PC-3 (cell line): ENCODE measurements at regions not wholly inside any gene's neighbourhood (a gene's known extent, or its start where the extent isn't known, plus 50 kb on each side); places are given as distances from the start of the nearest gene placed in this dataset.

Experiments
- ATAC-seq: fragments of 200-7000 bp; cut with Tn5 transposase; 2 replicates; pipeline ENCODE4 v1.9.1; 2020; ENCODE audit warnings: mild to moderate bottlenecking, moderate library complexity
- BruUV-seq: library from RNA; stranded (reverse); fragments of 400-500 nt; replicated peaks from 2 replicates; lab custom pipeline; 2021; lab: Mats Ljungman, UMichigan
- CTCF ChIA-PET: fragments of 300-600 bp; sonication (Branson Sonifier 250); formaldehyde crosslinking; loops from one replicate; lab custom pipeline; 2022; ENCODE audit warnings: antibody characterized with exemption; lab: Charles Lee
- POLR2A ChIA-PET: fragments of 300-600 bp; sonication (Branson Sonifier 250); formaldehyde crosslinking; loops from one replicate; lab custom pipeline; 2022; ENCODE audit warnings: antibody characterized with exemption; ENCODE audit not compliant: unreplicated experiment; lab: Charles Lee
- DNase-seq: peaks from one replicate; pipeline ENCODE4 v3.0.0-alpha.2; 2015
- H2AFZ ChIP-seq: fragments of 300-600 bp; sonication (generic); 2 replicates; pipeline ENCODE4 v1.6.0; 2016; ENCODE audit warnings: antibody characterized with exemption, low read length
- H3F3A ChIP-seq: fragments of 300-600 bp; sonication (generic); one replicate; pipeline ENCODE4 v1.6.0; 2017; ENCODE audit warnings: antibody characterized with exemption, low read length, control low read depth, mild to moderate bottlenecking; ENCODE audit not compliant: unreplicated experiment
- H3K27ac ChIP-seq: fragments of 300-600 bp; sonication (generic); 2 replicates; pipeline ENCODE4 v1.5.1; 2016; ENCODE audit warnings: mild to moderate bottlenecking, low read length
- H3K27me3 ChIP-seq: fragments of 300-600 bp; sonication (generic); 2 replicates; pipeline ENCODE4 v1.6.1; 2016; ENCODE audit warnings: low read length, mixed read lengths
- H3K36me3 ChIP-seq: fragments of 300-600 bp; sonication (generic); 2 replicates; pipeline ENCODE4 v1.6.1; 2016; ENCODE audit warnings: low read depth, mixed run types, low read length, mixed read lengths
- H3K4me1 ChIP-seq: fragments of 300-600 bp; sonication (generic); 2 replicates; pipeline ENCODE4 v1.5.1; 2016; ENCODE audit warnings: low read length; ENCODE audit not compliant: insufficient read depth
- H3K4me2 ChIP-seq: fragments of 300-600 bp; sonication (generic); 2 replicates; pipeline ENCODE4 v1.6.0; 2016; ENCODE audit warnings: low read length
- H3K4me3 ChIP-seq: fragments of 300-600 bp; sonication (generic); 2 replicates; pipeline ENCODE4 v1.5.1; 2016; ENCODE audit warnings: mild to moderate bottlenecking, low read length, mixed read lengths
- H3K79me2 ChIP-seq: fragments of 300-600 bp; sonication (generic); 2 replicates; pipeline ENCODE4 v1.6.1; 2017; ENCODE audit warnings: low read length, mixed read lengths
- H3K9ac ChIP-seq: fragments of 300-600 bp; sonication (generic); 2 replicates; pipeline ENCODE4 v1.6.0; 2016; ENCODE audit warnings: mild to moderate bottlenecking, low read length
- H3K9me2 ChIP-seq: fragments of 300-600 bp; sonication (generic); replicated peaks from 2 replicates; pipeline ENCODE4 v1.6.1; 2016; ENCODE audit warnings: mixed run types, low read length, mixed read lengths
- H3K9me3 ChIP-seq: fragments of 300-600 bp; sonication (generic); 2 replicates; pipeline ENCODE4 v1.6.1; 2016; ENCODE audit warnings: low read length, mixed read lengths
- H4K20me1 ChIP-seq: fragments of 300-600 bp; sonication (generic); 2 replicates; pipeline ENCODE4 v1.6.1; 2016; ENCODE audit warnings: low read length, mixed read lengths
- EZH2 ChIP-seq: fragments of 300-600 bp; sonication (generic); IDR thresholded peaks from one replicate; pipeline ENCODE4 v1.6.1; 2017; ENCODE audit warnings: antibody characterized with exemption, mild to moderate bottlenecking, low read length; ENCODE audit not compliant: unreplicated experiment
- EZH2phosphoT487 ChIP-seq: fragments of 300-600 bp; sonication (generic); IDR thresholded peaks from 2 replicates; pipeline ENCODE4 v1.6.1; 2018; ENCODE audit warnings: mild to moderate bottlenecking, antibody characterized with exemption, low read length, borderline replicate concordance
- intact Hi-C: fragments of 100-400 bp; cut with micrococcal nuclease; formaldehyde crosslinking; loops from 2 replicates; pipeline ENCODE4 v1.9.0; 2023
- TF ChIP-seq, protein P1 (sequence below): fragments of 300-600 bp; sonication (generic); conservative IDR thresholded peaks from 2 replicates; pipeline ENCODE4 v1.5.1; 2017; ENCODE audit warnings: antibody characterized with exemption, low read depth, mild to moderate bottlenecking, low read length

DNA sequence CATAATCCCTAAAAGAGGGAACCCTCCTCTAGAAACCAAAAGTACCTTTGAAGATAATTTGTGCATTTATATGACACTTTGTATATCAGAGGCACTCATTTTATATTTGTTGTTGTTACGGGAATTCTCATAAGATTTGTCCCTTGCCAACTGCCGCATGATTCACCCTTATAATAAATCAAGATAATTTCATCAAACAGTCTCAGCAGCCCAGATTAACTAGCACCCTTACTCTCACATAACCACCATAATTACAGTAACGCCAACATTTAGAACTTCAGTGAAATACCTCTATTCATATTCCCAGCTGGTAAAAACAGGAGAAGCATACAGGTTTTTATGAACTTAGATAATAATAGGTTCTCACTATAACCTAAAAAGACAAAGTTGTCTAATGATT, 271.9 kb downstream of the LRRC3B start:
- Histone ChIP-seq H3K9me3 (0 out of 2 replicates have a peak, but pooled peaks cover 4% of the 10 kb centered on the region), H3K27ac (no peak overlapping the region), H3K27me3 (no peaks in the 10 kb centered on the region), H3K4me1 (no peaks in the 10 kb centered on the region), H3K9me2 (no peaks in the 10 kb centered on the region), H3K9ac (no peak overlapping the region), H4K20me1 (no peaks in the 10 kb centered on the region), H3K79me2 (no peaks in the 10 kb centered on the region), H2AFZ (no peak overlapping the region), H3K4me3 (no peak overlapping the region), H3K4me2 (no peak overlapping the region), H3F3A (no peaks in the 10 kb centered on the region), H3K36me3 (no peaks in the 10 kb centered on the region)
- no peak for TF ChIP-seq EZH2phosphoT487
- TF ChIP-seq, protein P1, sequence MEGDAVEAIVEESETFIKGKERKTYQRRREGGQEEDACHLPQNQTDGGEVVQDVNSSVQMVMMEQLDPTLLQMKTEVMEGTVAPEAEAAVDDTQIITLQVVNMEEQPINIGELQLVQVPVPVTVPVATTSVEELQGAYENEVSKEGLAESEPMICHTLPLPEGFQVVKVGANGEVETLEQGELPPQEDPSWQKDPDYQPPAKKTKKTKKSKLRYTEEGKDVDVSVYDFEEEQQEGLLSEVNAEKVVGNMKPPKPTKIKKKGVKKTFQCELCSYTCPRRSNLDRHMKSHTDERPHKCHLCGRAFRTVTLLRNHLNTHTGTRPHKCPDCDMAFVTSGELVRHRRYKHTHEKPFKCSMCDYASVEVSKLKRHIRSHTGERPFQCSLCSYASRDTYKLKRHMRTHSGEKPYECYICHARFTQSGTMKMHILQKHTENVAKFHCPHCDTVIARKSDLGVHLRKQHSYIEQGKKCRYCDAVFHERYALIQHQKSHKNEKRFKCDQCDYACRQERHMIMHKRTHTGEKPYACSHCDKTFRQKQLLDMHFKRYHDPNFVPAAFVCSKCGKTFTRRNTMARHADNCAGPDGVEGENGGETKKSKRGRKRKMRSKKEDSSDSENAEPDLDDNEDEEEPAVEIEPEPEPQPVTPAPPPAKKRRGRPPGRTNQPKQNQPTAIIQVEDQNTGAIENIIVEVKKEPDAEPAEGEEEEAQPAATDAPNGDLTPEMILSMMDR = no peak
- no peak for TF ChIP-seq EZH2
- intact Hi-C loops = no loop called here
- DNase-seq = no peak
- ChIA-PET POLR2A (no interaction called here), CTCF (no interaction called here)
- BruUV-seq = no TSS peak
- ATAC-seq = no peak

GRCh38 chr3:26915208-26915607, 292.6 kb downstream of the LRRC3B start:
- Histone ChIP-seq H3K27ac (no peak overlapping the region), H3K9me3 (peaks cover 14% of the 10 kb centered on the region; the same call in 1 of the 2 replicates), H3K9ac (no peak overlapping the region), H3F3A (no peaks in the 10 kb centered on the region), H4K20me1 (no peaks in the 10 kb centered on the region), H3K4me3 (no peak overlapping the region), H3K4me1 (no peaks in the 10 kb centered on the region), H3K27me3 (no peaks in the 10 kb centered on the region), H2AFZ (no peak overlapping the region), H3K79me2 (no peaks in the 10 kb centered on the region), H3K4me2 (no peak overlapping the region), H3K36me3 (no peaks in the 10 kb centered on the region), H3K9me2 (no peaks in the 10 kb centered on the region)
- DNase-seq (no peak), ATAC-seq (no peak)
- TF ChIP-seq, protein P1 = no peak
- TF ChIP-seq EZH2phosphoT487 (no peak), EZH2 (no peak)
- ChIA-PET POLR2A (no interaction called here), CTCF (no interaction called here)
- no TSS peak for BruUV-seq
- intact Hi-C loops = no loop called here

GRCh38 chr3:26920646-26921478, 298.3 kb downstream of the LRRC3B start:
- H3K9me2 ChIP-seq = no peaks in the 10 kb centered on the region
- no peak for DNase-seq
- no peaks in the 10 kb centered on the region for H3K27me3 ChIP-seq
- H3K4me1 ChIP-seq = no peaks in the 10 kb centered on the region
- no peaks in the 10 kb centered on the region for H3K36me3 ChIP-seq
- H3K9ac ChIP-seq = no peak overlapping the region
- ChIA-PET POLR2A (no interaction called here), CTCF (no interaction called here)
- intact Hi-C loops = no loop called here
- H3K4me3 ChIP-seq = no peak overlapping the region
- H4K20me1 ChIP-seq = no peaks in the 10 kb centered on the region
- no peaks in the 10 kb centered on the region for H3F3A ChIP-seq
- H2AFZ ChIP-seq = no peak overlapping the region
- no peak for ATAC-seq
- peaks cover 19% of the 10 kb centered on the region; the same call in 1 of the 2 replicates for H3K9me3 ChIP-seq
- no TSS peak for BruUV-seq
- no peaks in the 10 kb centered on the region for H3K79me2 ChIP-seq
- no peak overlapping the region for H3K4me2 ChIP-seq
- no peak overlapping the region for H3K27ac ChIP-seq
- TF ChIP-seq, protein P1 = no peak
- no peak for TF ChIP-seq EZH2phosphoT487
- TF ChIP-seq EZH2 = no peak
